ENCODE measurements at regions not wholly inside any gene's neighbourhood (a gene's known extent, or its start where the extent isn't known, plus 50 kb on each side); places are given as distances from the start of the nearest gene placed in this dataset.
A peak's percentile ranks its signal among the peaks of the same experiment; 100 is the strongest.

DNA sequence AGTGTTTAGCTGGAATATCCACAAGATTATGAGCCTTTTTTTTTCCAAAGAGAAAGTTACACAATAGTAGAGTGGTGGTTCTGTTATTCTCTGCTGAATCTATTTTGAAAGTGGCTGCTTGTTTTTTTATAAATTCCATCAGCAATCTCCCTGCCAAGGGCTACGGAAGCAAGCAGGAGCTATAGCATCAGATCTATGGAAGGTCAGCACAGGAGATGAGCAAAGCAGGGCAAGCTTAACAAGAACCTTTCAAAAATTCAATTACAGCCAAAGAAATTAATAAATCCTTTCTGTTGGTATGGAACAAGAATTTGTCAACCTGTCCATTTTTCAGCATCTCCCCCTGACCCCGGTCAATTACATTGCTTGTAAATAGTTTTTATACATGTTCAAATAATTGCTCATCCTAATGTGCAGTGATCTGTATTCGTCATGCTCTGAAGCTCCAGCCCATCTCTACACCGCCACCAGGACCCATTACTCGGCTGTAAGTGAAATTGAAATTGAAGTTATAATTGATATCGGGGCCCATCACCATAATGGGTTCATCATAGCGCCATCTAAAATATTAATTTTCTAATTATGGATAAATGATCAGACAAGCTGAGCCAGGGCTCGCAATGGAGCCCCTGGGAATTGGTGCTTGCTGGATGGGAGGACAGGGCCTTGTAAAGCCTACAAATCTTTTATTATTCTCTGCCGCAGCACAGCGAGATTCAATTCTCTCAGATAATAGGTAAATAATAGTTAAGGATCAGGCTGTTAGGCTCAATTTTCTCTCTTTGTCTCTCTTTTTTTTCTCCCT is 215.1 kb downstream of the ATG4C start:
- no peak for TF ChIP-seq YY1 (IDR thresholded peaks at IDR 0.05; ENCODE audit: insufficient read depth, insufficient read length)
- TF ChIP-seq ZNF274 (IDR thresholded peaks at IDR 0.05; ENCODE audit: low read depth, low read length): no peak
- no peak for TF ChIP-seq SUZ12 (IDR thresholded peaks at IDR 0.05; ENCODE audit: extremely low read depth, insufficient read depth, insufficient read length)
- Histone ChIP-seq H3K4me1 (ENCODE audit: insufficient read depth, insufficient read length) (no peaks in the 10 kb centered on the region), H3K36me3 (ENCODE audit: insufficient read depth, insufficient read length, low read length) (no peaks in the 10 kb centered on the region), H3K9me3 (ENCODE audit: insufficient read depth, low read length) (no peaks in the 10 kb centered on the region), H3K27me3 (ENCODE audit: insufficient read depth, insufficient read length) (no peaks in the 10 kb centered on the region), H3K4me3 (ENCODE audit: insufficient read length, low read depth) (no peak overlapping the region), H3K9ac (ENCODE audit: insufficient read length, low read depth) (no peak overlapping the region)
- DNase-seq (ENCODE audit: low read depth, low spot score): no peak

DNA sequence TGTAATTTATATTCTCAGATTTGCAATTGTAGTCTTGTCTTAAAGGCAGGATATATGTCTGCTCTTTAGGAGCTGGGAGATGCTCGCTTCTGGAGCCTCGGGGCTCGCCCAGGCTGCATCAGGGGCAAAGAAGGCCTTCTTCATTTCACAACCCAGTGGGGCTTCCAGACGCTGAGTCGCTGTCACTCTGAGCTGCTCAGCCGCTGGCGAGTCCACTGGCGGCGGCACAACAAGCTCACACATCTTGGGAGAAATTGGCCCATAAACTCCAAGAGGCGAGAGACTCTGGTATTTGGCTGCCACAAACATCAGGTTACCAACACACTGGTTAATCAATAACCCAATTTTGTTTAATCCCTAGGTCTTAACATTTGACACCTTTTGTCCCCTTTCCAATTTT is 216.6 kb downstream of the ATG4C start:
- Histone ChIP-seq H3K4me1 (ENCODE audit: insufficient read depth, insufficient read length) (no peaks in the 10 kb centered on the region), H3K27me3 (ENCODE audit: insufficient read depth, insufficient read length) (no peaks in the 10 kb centered on the region), H3K9ac (ENCODE audit: insufficient read length, low read depth) (no peak overlapping the region), H3K4me3 (ENCODE audit: insufficient read length, low read depth) (no peak overlapping the region), H3K9me3 (ENCODE audit: insufficient read depth, low read length) (no peaks in the 10 kb centered on the region), H3K36me3 (ENCODE audit: insufficient read depth, insufficient read length, low read length) (no peaks in the 10 kb centered on the region)
- no peak for DNase-seq (ENCODE audit: low read depth, low spot score)
- TF ChIP-seq YY1 (IDR thresholded peaks at IDR 0.05; ENCODE audit: insufficient read depth, insufficient read length) (no peak), ZNF274 (IDR thresholded peaks at IDR 0.05; ENCODE audit: low read depth, low read length) (no peak), SUZ12 (IDR thresholded peaks at IDR 0.05; ENCODE audit: extremely low read depth, insufficient read depth, insufficient read length) (no peak)

DNA sequence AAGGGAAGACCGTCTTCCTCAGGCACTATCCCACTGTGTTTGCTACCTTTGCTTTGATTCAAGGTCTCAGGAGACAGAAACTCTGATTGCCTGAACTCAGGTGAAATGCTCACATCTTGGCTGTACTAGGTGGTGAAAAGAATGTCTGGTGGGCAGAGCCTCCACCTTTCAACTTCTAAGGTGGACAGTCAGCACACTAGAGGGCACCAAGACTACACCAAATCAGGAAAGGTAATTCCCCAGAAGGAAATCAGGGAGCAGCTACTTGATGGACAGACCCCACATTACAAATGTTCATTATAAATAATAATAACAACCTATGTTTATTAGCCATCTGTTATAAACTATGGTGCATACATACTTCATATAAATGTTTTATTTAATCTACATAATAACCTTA is 220.9 kb downstream of the ATG4C start:
- TF ChIP-seq ZNF274 (IDR thresholded peaks at IDR 0.05; ENCODE audit: low read depth, low read length): no peak
- TF ChIP-seq SUZ12 (IDR thresholded peaks at IDR 0.05; ENCODE audit: extremely low read depth, insufficient read depth, insufficient read length): no peak
- no peak for TF ChIP-seq YY1 (IDR thresholded peaks at IDR 0.05; ENCODE audit: insufficient read depth, insufficient read length)
- Histone ChIP-seq H3K9ac (ENCODE audit: insufficient read length, low read depth) (no peak overlapping the region), H3K27me3 (ENCODE audit: insufficient read depth, insufficient read length) (no peaks in the 10 kb centered on the region), H3K9me3 (ENCODE audit: insufficient read depth, low read length) (no peaks in the 10 kb centered on the region), H3K36me3 (ENCODE audit: insufficient read depth, insufficient read length, low read length) (no peaks in the 10 kb centered on the region), H3K4me3 (ENCODE audit: insufficient read length, low read depth) (no peak overlapping the region), H3K4me1 (ENCODE audit: insufficient read depth, insufficient read length) (no peaks in the 10 kb centered on the region)
- DNase-seq (ENCODE audit: low read depth, low spot score): peak; percentile 59

DNA sequence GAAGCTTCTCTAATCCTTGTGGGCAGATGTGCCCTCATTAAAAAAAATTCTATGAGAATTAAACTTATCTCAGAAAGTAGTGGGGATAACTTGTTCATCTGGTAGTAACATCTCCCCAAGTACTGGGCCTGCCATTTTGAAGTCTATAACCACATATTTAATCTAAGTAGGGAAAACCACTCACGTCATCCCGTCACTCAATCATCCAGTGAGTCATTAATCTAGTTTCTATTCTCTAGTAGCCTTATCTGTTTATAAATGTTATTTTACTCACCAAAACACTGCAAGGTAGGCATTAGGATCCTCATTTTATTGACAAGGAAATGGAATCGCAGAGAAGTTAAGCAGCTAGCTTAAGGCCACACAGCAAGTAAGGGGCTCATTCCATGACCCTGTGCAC is 221.9 kb downstream of the ATG4C start:
- no peaks in the 10 kb centered on the region for H3K27me3 ChIP-seq (ENCODE audit: insufficient read depth, insufficient read length)
- TF ChIP-seq ZNF274 (IDR thresholded peaks at IDR 0.05; ENCODE audit: low read depth, low read length) (no peak), YY1 (IDR thresholded peaks at IDR 0.05; ENCODE audit: insufficient read depth, insufficient read length) (no peak), SUZ12 (IDR thresholded peaks at IDR 0.05; ENCODE audit: extremely low read depth, insufficient read depth, insufficient read length) (no peak)
- H3K4me3 ChIP-seq (ENCODE audit: insufficient read length, low read depth): no peak overlapping the region
- H3K9ac ChIP-seq (ENCODE audit: insufficient read length, low read depth): no peak overlapping the region
- no peaks in the 10 kb centered on the region for H3K9me3 ChIP-seq (ENCODE audit: insufficient read depth, low read length)
- no peak for DNase-seq (ENCODE audit: low read depth, low spot score)
- H3K36me3 ChIP-seq (ENCODE audit: insufficient read depth, insufficient read length, low read length): no peaks in the 10 kb centered on the region
- no peaks in the 10 kb centered on the region for H3K4me1 ChIP-seq (ENCODE audit: insufficient read depth, insufficient read length)

DNA sequence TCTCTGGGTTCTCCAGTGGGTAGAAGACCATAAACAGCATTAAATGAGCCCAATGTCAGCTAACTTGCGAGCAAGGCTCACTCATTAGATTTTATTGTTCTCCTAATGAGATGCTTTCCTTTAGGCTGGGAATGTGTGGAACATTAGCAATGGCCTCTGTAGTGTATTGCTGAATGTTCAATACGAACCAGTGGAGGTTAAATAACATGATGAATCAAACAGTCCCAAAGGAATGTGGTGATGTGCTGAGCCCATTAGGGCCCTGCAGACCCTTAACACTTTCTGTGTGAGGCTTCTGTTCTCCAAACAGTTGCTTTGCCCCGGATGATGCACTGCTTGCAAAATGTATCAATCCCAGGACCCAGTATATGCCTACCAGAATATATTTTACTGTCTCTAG is 225.5 kb downstream of the ATG4C start:
- H3K4me3 ChIP-seq (ENCODE audit: insufficient read length, low read depth): no peak overlapping the region
- DNase-seq (ENCODE audit: low read depth, low spot score): no peak
- H3K9me3 ChIP-seq (ENCODE audit: insufficient read depth, low read length): no peaks in the 10 kb centered on the region
- no peaks in the 10 kb centered on the region for H3K36me3 ChIP-seq (ENCODE audit: insufficient read depth, insufficient read length, low read length)
- H3K27me3 ChIP-seq (ENCODE audit: insufficient read depth, insufficient read length): no peaks in the 10 kb centered on the region
- TF ChIP-seq ZNF274 (IDR thresholded peaks at IDR 0.05; ENCODE audit: low read depth, low read length) (no peak), YY1 (IDR thresholded peaks at IDR 0.05; ENCODE audit: insufficient read depth, insufficient read length) (no peak)
- H3K4me1 ChIP-seq (ENCODE audit: insufficient read depth, insufficient read length): no peaks in the 10 kb centered on the region
- H3K9ac ChIP-seq (ENCODE audit: insufficient read length, low read depth): no peak overlapping the region

DNA sequence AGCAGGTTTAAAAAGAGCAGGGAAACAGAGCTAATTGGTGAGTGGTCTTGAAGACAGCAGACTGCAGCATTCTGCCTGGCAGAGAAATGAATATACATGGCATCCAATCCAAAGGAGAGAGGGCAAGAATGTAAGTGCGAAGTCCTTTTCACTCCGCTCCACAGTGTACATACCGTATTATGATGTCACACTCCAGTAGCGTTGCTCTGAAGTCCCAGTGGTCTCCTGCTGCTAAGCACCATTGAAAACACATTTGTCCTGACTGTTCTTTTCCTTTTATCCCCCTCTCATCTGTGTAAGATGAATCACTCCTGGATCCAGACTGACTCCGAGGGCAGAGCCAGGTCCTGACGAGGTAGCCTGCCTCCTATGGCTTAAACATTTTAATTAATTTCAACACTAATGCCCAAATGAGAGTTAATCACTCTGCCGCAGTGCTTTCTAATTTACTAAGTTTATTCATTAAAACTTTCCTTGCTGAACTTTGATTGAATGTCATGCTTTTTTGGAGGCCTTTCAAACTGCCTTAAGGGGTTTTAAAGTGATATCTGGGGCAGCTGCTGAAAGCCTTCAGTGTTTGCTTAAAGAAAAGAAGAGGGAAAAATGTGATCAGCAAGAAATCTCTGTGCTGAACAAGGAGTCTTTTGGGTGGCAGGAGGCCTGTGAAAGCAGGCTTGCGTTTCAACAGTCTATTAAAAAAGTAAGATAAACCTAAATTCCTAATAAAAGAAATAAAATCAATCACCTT is 227.2 kb downstream of the ATG4C start:
- Histone ChIP-seq H3K36me3 (ENCODE audit: insufficient read depth, insufficient read length, low read length) (no peaks in the 10 kb centered on the region), H3K4me1 (ENCODE audit: insufficient read depth, insufficient read length) (no peaks in the 10 kb centered on the region), H3K9me3 (ENCODE audit: insufficient read depth, low read length) (no peaks in the 10 kb centered on the region), H3K27me3 (ENCODE audit: insufficient read depth, insufficient read length) (no peaks in the 10 kb centered on the region), H3K4me3 (ENCODE audit: insufficient read length, low read depth) (no peak overlapping the region), H3K9ac (ENCODE audit: insufficient read length, low read depth) (no peak overlapping the region)
- no peak for TF ChIP-seq YY1 (IDR thresholded peaks at IDR 0.05; ENCODE audit: insufficient read depth, insufficient read length)
- TF ChIP-seq SUZ12 (IDR thresholded peaks at IDR 0.05; ENCODE audit: extremely low read depth, insufficient read depth, insufficient read length): no peak
- no peak for TF ChIP-seq ZNF274 (IDR thresholded peaks at IDR 0.05; ENCODE audit: low read depth, low read length)
- DNase-seq (ENCODE audit: low read depth, low spot score): no peak

DNA sequence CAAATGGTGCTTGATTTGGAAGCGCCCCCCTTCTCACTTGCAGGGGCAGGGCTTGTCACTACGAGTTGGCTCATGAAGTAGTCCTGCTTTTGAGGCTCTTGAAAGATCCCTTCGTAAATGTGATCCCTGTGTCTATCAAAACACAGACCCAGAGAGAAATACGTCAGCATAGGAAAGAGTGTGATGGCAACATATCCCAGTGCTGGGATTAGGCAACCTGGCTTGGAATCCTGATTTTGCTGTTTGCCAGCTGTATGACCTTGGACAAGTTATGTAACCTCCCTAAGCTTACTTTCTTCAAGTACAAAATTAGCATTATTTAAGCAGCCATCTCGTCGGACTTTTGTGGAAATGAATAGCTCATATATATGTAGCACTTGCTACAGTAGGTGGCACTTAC is 228.4 kb downstream of the ATG4C start:
- no peaks in the 10 kb centered on the region for H3K4me1 ChIP-seq (ENCODE audit: insufficient read depth, insufficient read length)
- TF ChIP-seq ZNF274 (IDR thresholded peaks at IDR 0.05; ENCODE audit: low read depth, low read length) (no peak), SUZ12 (IDR thresholded peaks at IDR 0.05; ENCODE audit: extremely low read depth, insufficient read depth, insufficient read length) (no peak), YY1 (IDR thresholded peaks at IDR 0.05; ENCODE audit: insufficient read depth, insufficient read length) (no peak)
- H3K9ac ChIP-seq (ENCODE audit: insufficient read length, low read depth): no peak overlapping the region
- no peak for DNase-seq (ENCODE audit: low read depth, low spot score)
- H3K27me3 ChIP-seq (ENCODE audit: insufficient read depth, insufficient read length): no peaks in the 10 kb centered on the region
- no peaks in the 10 kb centered on the region for H3K36me3 ChIP-seq (ENCODE audit: insufficient read depth, insufficient read length, low read length)
- no peak overlapping the region for H3K4me3 ChIP-seq (ENCODE audit: insufficient read length, low read depth)
- no peaks in the 10 kb centered on the region for H3K9me3 ChIP-seq (ENCODE audit: insufficient read depth, low read length)

Data from NT2/D1 (cell line).